ENCODE measurements at regions not wholly inside any gene's neighbourhood (a gene's known extent, or its start where the extent isn't known, plus 50 kb on each side); places are given as distances from the start of the nearest gene placed in this dataset.
"Not testable (repeated sequence)": the region's sequence is repeated elsewhere in the genome, so short reads cannot be mapped to it uniquely, and the experiment has no call there.

DNA sequence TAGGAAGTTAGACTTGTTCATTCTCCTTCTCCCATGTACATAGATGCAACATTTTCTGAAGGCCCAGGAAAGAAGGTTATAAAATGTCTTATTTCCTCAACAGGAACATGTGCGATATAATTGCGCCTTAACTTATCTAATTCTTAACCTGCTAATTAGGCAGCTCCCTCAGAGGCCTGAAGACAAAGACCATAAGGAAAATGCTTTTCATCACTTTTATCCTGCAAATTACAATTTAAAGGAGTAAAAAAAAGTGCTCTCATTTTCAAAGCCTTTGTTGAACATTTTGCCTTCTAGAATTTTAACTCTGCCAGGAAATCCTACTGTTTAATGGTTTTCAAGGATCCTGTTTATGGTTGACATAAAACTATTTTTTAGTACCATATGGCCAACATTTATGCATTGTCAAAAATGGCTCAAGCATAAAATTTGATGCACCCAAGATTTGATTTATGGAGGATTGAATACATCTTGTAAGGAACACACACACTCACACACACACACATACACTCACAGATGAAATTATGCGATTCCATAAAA is 660.4 kb upstream of the TMEM132C start:
- H3K4me1 ChIP-seq (ENCODE audit: insufficient read depth, poor library complexity, severe bottlenecking) = no peaks in the 10 kb centered on the region
- H3K36me3 ChIP-seq (ENCODE audit: low read depth) = no peaks in the 10 kb centered on the region
- no peak for ATAC-seq (ENCODE audit: low read depth)
- no peak overlapping the region for H3K4me3 ChIP-seq (ENCODE audit: severe bottlenecking)
- TF ChIP-seq, protein P1, sequence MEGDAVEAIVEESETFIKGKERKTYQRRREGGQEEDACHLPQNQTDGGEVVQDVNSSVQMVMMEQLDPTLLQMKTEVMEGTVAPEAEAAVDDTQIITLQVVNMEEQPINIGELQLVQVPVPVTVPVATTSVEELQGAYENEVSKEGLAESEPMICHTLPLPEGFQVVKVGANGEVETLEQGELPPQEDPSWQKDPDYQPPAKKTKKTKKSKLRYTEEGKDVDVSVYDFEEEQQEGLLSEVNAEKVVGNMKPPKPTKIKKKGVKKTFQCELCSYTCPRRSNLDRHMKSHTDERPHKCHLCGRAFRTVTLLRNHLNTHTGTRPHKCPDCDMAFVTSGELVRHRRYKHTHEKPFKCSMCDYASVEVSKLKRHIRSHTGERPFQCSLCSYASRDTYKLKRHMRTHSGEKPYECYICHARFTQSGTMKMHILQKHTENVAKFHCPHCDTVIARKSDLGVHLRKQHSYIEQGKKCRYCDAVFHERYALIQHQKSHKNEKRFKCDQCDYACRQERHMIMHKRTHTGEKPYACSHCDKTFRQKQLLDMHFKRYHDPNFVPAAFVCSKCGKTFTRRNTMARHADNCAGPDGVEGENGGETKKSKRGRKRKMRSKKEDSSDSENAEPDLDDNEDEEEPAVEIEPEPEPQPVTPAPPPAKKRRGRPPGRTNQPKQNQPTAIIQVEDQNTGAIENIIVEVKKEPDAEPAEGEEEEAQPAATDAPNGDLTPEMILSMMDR (IDR thresholded peaks at IDR 0.05; ENCODE audit: poor library complexity, severe bottlenecking) = no peak
- H3K27me3 ChIP-seq (ENCODE audit: insufficient read depth, poor library complexity, severe bottlenecking) = no peaks in the 10 kb centered on the region
- H3K9me3 ChIP-seq (ENCODE audit: severe bottlenecking) = no peaks in the 10 kb centered on the region
- H3K27ac ChIP-seq (ENCODE audit: poor library complexity, severe bottlenecking) = no peak overlapping the region
- DNase-seq (ENCODE audit: low spot score) = no peak

DNA sequence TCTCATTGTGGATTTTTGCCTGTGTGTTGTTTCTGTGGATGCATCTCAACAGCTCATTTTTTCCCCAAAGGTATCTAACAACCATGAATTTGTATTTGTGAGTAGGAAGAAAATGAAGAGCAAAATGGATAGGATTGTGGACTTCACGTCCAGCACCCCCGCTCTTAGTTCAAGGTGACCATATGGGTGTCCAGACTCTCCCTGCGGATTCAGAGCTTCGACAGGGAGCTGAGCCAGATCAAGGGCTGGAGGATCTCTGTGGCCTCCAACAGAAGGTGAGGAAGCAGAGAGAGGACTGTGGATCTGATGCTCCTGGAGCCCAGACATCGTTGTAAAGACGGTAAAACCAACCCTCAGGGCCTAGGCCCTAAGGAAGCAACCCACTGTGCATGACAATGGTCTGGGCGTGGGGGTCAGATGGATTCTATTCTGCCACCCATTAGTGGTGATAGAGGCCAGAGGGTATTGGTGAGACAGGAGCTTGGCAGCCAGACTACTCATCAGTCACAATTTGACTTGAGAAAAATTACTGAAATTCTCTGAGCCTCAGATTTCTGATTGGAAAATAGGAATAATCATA is 659.7 kb upstream of the TMEM132C start:
- Histone ChIP-seq H3K4me1 (ENCODE audit: insufficient read depth, poor library complexity, severe bottlenecking) (no peaks in the 10 kb centered on the region), H3K27ac (ENCODE audit: poor library complexity, severe bottlenecking) (no peak overlapping the region), H3K36me3 (ENCODE audit: low read depth) (no peaks in the 10 kb centered on the region), H3K27me3 (ENCODE audit: insufficient read depth, poor library complexity, severe bottlenecking) (no peaks in the 10 kb centered on the region), H3K9me3 (ENCODE audit: severe bottlenecking) (no peaks in the 10 kb centered on the region), H3K4me3 (ENCODE audit: severe bottlenecking) (no peak overlapping the region)
- TF ChIP-seq, protein P1 (IDR thresholded peaks at IDR 0.05; ENCODE audit: poor library complexity, severe bottlenecking) = no peak
- no peak for DNase-seq (ENCODE audit: low spot score)
- no peak for ATAC-seq (ENCODE audit: low read depth)

DNA sequence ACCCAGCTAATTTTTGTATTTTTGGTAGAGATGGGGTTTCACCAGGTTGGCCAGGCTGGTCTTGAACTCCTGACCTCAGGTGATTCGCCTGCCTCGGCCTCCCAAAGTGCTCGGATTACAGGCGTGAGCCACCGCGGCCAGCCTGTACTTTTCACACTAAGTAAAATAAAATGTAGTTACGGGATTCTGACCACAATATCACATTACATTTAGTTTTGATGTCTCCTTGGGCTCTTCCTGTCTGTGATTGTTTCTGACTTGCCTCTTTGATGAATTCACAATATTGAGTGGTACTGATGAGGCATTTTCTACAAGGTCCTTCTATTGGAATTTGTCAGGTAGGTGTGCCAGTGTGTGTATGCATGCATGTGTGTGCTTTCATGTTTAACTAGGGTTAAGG is 658.6 kb upstream of the TMEM132C start:
- H3K9me3 ChIP-seq (ENCODE audit: severe bottlenecking); H3K27me3 ChIP-seq (ENCODE audit: insufficient read depth, poor library complexity, severe bottlenecking); ATAC-seq (ENCODE audit: low read depth); H3K4me3 ChIP-seq (ENCODE audit: severe bottlenecking); DNase-seq (ENCODE audit: low spot score); H3K4me1 ChIP-seq (ENCODE audit: insufficient read depth, poor library complexity, severe bottlenecking); H3K36me3 ChIP-seq (ENCODE audit: low read depth); H3K27ac ChIP-seq (ENCODE audit: poor library complexity, severe bottlenecking): not testable (repeated sequence)

DNA sequence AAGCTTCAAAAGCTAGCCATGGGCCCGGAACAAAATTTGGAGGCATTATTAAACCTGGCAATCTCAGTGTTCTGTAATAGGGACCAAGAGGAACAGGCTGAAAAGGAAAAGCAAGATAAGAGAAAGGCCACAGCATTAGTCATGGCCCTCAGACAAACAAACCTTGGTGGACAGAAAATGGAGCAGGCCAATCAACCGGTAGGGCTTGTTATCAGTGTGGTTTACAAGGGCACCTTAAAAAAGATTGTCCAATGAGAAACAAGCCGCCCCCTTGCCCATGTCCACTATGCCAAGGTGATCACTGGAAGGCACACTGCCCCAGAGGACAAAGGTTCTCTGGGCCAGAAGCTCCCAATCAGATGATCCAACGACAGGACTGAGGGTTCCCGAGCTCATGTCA is 653.9 kb upstream of the TMEM132C start:
- H3K27me3 ChIP-seq (ENCODE audit: insufficient read depth, poor library complexity, severe bottlenecking) = no peaks in the 10 kb centered on the region
- H3K27ac ChIP-seq (ENCODE audit: poor library complexity, severe bottlenecking) = no peak overlapping the region
- no peaks in the 10 kb centered on the region for H3K4me1 ChIP-seq (ENCODE audit: insufficient read depth, poor library complexity, severe bottlenecking)
- no peaks in the 10 kb centered on the region for H3K9me3 ChIP-seq (ENCODE audit: severe bottlenecking)
- DNase-seq (ENCODE audit: low spot score) (no peak), ATAC-seq (ENCODE audit: low read depth) (no peak)
- TF ChIP-seq, protein P1 (IDR thresholded peaks at IDR 0.05; ENCODE audit: poor library complexity, severe bottlenecking) = no peak
- no peaks in the 10 kb centered on the region for H3K36me3 ChIP-seq (ENCODE audit: low read depth)
- H3K4me3 ChIP-seq (ENCODE audit: severe bottlenecking) = no peak overlapping the region

DNA sequence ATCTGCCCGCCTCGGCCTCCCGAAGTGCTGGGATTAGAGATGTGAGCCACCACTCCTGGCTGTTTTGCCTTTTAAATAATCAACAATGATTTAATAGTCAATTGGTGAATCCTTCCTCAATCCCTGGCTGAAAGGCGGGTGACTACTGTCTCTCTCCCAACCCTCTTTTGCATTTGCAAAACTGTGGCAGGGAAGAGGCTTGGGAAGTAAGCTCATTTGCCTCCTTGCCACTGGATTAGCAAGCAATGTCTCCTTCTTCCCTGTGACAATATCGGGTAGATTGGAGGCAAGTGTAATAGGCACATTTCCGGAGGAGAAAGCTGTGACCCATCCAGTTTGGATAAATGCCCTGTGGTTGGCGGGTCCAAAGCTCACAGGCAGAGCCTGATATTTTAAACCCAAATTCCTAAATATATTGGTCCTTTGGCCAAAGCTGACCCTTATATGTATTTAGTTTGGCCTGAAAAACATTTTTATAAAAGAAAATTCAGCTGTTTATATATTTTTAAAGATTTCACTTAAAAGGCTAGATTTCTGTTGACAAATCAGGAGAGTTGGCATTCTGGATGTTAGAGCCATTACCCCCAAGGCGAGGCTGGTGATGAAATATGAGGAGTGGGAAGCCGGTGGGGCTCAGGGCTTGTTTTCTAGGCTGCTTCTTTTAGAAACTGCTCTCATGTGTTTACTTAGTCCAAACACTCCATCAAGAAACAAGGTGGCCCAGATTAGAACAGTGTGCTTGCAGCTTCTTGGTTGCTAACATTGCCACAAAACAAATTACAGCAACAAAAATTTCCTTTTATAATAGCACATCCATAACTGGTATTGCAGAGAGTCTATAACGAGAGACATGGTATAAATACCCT is 646.9 kb upstream of the TMEM132C start:
- Histone ChIP-seq H3K27me3 (ENCODE audit: insufficient read depth, poor library complexity, severe bottlenecking) (no peaks in the 10 kb centered on the region), H3K36me3 (ENCODE audit: low read depth) (no peaks in the 10 kb centered on the region), H3K27ac (ENCODE audit: poor library complexity, severe bottlenecking) (no peak overlapping the region), H3K4me1 (ENCODE audit: insufficient read depth, poor library complexity, severe bottlenecking) (no peaks in the 10 kb centered on the region), H3K4me3 (ENCODE audit: severe bottlenecking) (no peak overlapping the region), H3K9me3 (ENCODE audit: severe bottlenecking) (no peaks in the 10 kb centered on the region)
- DNase-seq (ENCODE audit: low spot score) (no peak), ATAC-seq (ENCODE audit: low read depth) (no peak)
- TF ChIP-seq, protein P1 (IDR thresholded peaks at IDR 0.05; ENCODE audit: poor library complexity, severe bottlenecking) = no peak
